ENCODE measurements at regions not wholly inside any gene's neighbourhood (a gene's known extent, or its start where the extent isn't known, plus 50 kb on each side); places are given as distances from the start of the nearest gene placed in this dataset.

- TF ChIP-seq EP300 (IDR thresholded peaks at IDR 0.05; ENCODE audit: low read depth): no peak
- TF ChIP-seq, protein P1, sequence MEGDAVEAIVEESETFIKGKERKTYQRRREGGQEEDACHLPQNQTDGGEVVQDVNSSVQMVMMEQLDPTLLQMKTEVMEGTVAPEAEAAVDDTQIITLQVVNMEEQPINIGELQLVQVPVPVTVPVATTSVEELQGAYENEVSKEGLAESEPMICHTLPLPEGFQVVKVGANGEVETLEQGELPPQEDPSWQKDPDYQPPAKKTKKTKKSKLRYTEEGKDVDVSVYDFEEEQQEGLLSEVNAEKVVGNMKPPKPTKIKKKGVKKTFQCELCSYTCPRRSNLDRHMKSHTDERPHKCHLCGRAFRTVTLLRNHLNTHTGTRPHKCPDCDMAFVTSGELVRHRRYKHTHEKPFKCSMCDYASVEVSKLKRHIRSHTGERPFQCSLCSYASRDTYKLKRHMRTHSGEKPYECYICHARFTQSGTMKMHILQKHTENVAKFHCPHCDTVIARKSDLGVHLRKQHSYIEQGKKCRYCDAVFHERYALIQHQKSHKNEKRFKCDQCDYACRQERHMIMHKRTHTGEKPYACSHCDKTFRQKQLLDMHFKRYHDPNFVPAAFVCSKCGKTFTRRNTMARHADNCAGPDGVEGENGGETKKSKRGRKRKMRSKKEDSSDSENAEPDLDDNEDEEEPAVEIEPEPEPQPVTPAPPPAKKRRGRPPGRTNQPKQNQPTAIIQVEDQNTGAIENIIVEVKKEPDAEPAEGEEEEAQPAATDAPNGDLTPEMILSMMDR (IDR thresholded peaks at IDR 0.05): no peak
Measured at GRCh38 chr4:45122406-45122805, 396.1 kb upstream of the GNPDA2 start.
